ENCODE measurements at regions not wholly inside any gene's neighbourhood (a gene's known extent, or its start where the extent isn't known, plus 50 kb on each side); places are given as distances from the start of the nearest gene placed in this dataset.

DNA sequence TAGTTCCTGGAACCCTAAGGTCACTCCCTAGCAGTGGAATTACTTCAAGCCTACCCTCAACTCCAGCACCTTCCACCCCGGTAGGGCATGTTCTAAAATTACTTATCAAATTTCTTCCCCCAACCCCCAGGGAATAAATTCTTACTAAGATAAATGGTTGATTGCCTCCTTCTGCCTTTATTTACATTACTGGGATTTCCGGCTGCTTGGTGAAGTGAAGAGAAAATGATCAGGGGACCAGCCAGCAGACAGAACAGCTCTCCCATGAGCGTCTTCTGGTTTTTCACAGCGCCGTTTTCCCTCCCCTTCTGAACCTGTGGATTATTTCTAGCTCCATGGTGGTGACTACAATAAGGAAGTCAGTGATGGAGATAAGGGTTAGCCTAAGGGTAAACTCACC, 521.5 kb upstream of the PPP2R3A start:
- no peaks in the 10 kb centered on the region for H3K36me3 ChIP-seq (ENCODE audit: control insufficient read depth, insufficient read depth, low read length)
- TF ChIP-seq, protein P1, sequence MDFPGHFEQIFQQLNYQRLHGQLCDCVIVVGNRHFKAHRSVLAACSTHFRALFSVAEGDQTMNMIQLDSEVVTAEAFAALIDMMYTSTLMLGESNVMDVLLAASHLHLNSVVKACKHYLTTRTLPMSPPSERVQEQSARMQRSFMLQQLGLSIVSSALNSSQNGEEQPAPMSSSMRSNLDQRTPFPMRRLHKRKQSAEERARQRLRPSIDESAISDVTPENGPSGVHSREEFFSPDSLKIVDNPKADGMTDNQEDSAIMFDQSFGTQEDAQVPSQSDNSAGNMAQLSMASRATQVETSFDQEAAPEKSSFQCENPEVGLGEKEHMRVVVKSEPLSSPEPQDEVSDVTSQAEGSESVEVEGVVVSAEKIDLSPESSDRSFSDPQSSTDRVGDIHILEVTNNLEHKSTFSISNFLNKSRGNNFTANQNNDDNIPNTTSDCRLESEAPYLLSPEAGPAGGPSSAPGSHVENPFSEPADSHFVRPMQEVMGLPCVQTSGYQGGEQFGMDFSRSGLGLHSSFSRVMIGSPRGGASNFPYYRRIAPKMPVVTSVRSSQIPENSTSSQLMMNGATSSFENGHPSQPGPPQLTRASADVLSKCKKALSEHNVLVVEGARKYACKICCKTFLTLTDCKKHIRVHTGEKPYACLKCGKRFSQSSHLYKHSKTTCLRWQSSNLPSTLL (IDR thresholded peaks at IDR 0.05), result no peak
- no peak for TF ChIP-seq HDAC8 (tag; IDR thresholded peaks at IDR 0.05)
- TF ChIP-seq, protein P2, sequence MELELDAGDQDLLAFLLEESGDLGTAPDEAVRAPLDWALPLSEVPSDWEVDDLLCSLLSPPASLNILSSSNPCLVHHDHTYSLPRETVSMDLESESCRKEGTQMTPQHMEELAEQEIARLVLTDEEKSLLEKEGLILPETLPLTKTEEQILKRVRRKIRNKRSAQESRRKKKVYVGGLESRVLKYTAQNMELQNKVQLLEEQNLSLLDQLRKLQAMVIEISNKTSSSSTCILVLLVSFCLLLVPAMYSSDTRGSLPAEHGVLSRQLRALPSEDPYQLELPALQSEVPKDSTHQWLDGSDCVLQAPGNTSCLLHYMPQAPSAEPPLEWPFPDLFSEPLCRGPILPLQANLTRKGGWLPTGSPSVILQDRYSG (tag; conservative IDR thresholded peaks at IDR 0.05; ENCODE audit: low read depth), result no peak
- H3K9ac ChIP-seq (ENCODE audit: insufficient read depth in 1 of 2, low read depth in 2 of 2, low read length in 2 of 2), result no peak overlapping the region
- H3K9me3 ChIP-seq (replicated peaks; ENCODE audit: control insufficient read depth, insufficient read depth, low read depth, low read length), result no peaks in the 10 kb centered on the region
- no peak overlapping the region for H3K4me2 ChIP-seq (ENCODE audit: insufficient read depth, low read length)
- no peaks in the 10 kb centered on the region; a peak in 1 of 5 replicates for H3K4me1 ChIP-seq (replicated peaks in 1 of 2; ENCODE audit: control insufficient read depth in 2 of 2, insufficient read depth in 2 of 2, low read length in 2 of 2)
- POLR2A ChIA-PET, result no interaction called here
- in situ Hi-C loops (cut with MboI) (no loop called here), intact Hi-C loops (cut with micrococcal nuclease) (no loop called here)
- H3K4me3 ChIP-seq, result no peak overlapping the region
- no peak overlapping the region for H2AFZ ChIP-seq (ENCODE audit: low read depth, low read length)
- FAIRE-seq (no peak), ATAC-seq (no peak), DNase-seq (ENCODE audit: extremely low read depth in 1 of 4, low spot score in 3 of 4) (no peak)
- no peaks in the 10 kb centered on the region for H4K20me1 ChIP-seq (replicated peaks; ENCODE audit: control insufficient read depth, insufficient read depth, low read length)
- CTCF ChIA-PET (ENCODE audit: low intra/inter-chr PET ratio), result no interaction called here
- no peaks in the 10 kb centered on the region for H3K27me3 ChIP-seq (ENCODE audit: control insufficient read depth in 2 of 2, insufficient read depth in 2 of 2, low read length in 2 of 2)
- no peak overlapping the region for H3K27ac ChIP-seq (ENCODE audit: extremely low read depth, low read depth, low read length)
- BruUV-seq (replicated peaks), result no TSS peak
- WGBS (ENCODE audit: insufficient coverage, low coverage, missing lambda C conversion rate), result 0% methylated on average over 4 of the region's 5 CpGs
- no peaks in the 10 kb centered on the region for H3K79me2 ChIP-seq (ENCODE audit: control insufficient read depth, insufficient read depth, low read length)
- no peaks in the 10 kb centered on the region for H3K9me1 ChIP-seq (ENCODE audit: control insufficient read depth, insufficient read depth, low read length)

DNA sequence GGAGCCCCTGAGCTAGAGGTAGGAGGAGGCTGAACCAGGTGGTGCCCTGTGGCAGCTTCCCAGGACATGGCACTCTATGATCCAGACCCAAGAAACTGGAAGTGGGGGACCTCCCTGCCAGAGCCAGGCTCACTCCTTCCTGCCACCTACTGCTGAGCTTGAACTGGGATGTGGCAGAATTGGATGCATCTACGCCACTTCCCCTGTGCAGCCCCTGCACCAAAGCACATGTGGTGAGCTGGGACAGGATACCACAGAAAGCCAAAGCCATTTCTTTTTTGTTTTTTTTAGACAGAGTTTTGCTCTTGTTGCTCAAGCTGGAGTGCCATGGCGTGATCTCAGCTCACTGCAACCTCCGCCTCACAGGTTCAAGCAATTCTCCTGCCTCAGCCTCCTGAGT, 518.0 kb upstream of the PPP2R3A start:
- Histone ChIP-seq H3K4me1 (replicated peaks in 1 of 2; ENCODE audit: control insufficient read depth in 2 of 2, insufficient read depth in 2 of 2, low read length in 2 of 2) (no peaks in the 10 kb centered on the region), H3K4me2 (ENCODE audit: insufficient read depth, low read length) (no peak overlapping the region), H3K79me2 (ENCODE audit: control insufficient read depth, insufficient read depth, low read length) (no peaks in the 10 kb centered on the region), H2AFZ (ENCODE audit: low read depth, low read length) (no peak overlapping the region), H3K9ac (ENCODE audit: insufficient read depth in 1 of 2, low read depth in 2 of 2, low read length in 2 of 2) (no peak overlapping the region), H3K27me3 (ENCODE audit: control insufficient read depth in 2 of 2, insufficient read depth in 2 of 2, low read length in 2 of 2) (no peaks in the 10 kb centered on the region), H3K27ac (ENCODE audit: extremely low read depth, low read depth, low read length) (no peak overlapping the region), H3K9me1 (ENCODE audit: control insufficient read depth, insufficient read depth, low read length) (no peaks in the 10 kb centered on the region), H3K36me3 (ENCODE audit: control insufficient read depth, insufficient read depth, low read length) (no peaks in the 10 kb centered on the region), H3K9me3 (replicated peaks; ENCODE audit: control insufficient read depth, insufficient read depth, low read depth, low read length) (no peaks in the 10 kb centered on the region), H3K4me3 (no peak overlapping the region), H4K20me1 (replicated peaks; ENCODE audit: control insufficient read depth, insufficient read depth, low read length) (no peaks in the 10 kb centered on the region)
- no peak for TF ChIP-seq TEAD2 (tag; IDR thresholded peaks at IDR 0.05)
- TF ChIP-seq ZNF174 (CRISPR knock-in tag; IDR thresholded peaks at IDR 0.05), result no peak
- TF ChIP-seq ZNF77 (CRISPR knock-in tag; IDR thresholded peaks at IDR 0.05), result no peak
- TF ChIP-seq SIX5 (IDR thresholded peaks at IDR 0.05; ENCODE audit: borderline replicate concordance in 1 of 2, insufficient read depth in 1 of 2, low read depth in 1 of 2, low read length in 2 of 2), result no peak
- TF ChIP-seq, protein P3, sequence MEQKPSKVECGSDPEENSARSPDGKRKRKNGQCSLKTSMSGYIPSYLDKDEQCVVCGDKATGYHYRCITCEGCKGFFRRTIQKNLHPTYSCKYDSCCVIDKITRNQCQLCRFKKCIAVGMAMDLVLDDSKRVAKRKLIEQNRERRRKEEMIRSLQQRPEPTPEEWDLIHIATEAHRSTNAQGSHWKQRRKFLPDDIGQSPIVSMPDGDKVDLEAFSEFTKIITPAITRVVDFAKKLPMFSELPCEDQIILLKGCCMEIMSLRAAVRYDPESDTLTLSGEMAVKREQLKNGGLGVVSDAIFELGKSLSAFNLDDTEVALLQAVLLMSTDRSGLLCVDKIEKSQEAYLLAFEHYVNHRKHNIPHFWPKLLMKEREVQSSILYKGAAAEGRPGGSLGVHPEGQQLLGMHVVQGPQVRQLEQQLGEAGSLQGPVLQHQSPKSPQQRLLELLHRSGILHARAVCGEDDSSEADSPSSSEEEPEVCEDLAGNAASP (IDR thresholded peaks at IDR 0.05), result no peak
- TF ChIP-seq XRCC4 (IDR thresholded peaks at IDR 0.05; ENCODE audit: extremely low read depth, insufficient read depth, insufficient read length), result no peak
- WGBS (ENCODE audit: insufficient coverage, low coverage, missing lambda C conversion rate), result 0% methylated on average over 2 of the region's 3 CpGs
- in situ Hi-C loops (cut with MboI), result no loop called here
- FAIRE-seq (no peak), ATAC-seq (no peak), DNase-seq (ENCODE audit: extremely low read depth in 1 of 4, low spot score in 3 of 4) (no peak)
- intact Hi-C loops (cut with micrococcal nuclease), result no loop called here
- POLR2A ChIA-PET, result no interaction called here
- BruUV-seq (replicated peaks), result no TSS peak
- CTCF ChIA-PET (ENCODE audit: low intra/inter-chr PET ratio), result no interaction called here

Measured in K562 (cell line).